ENCODE measurements at regions not wholly inside any gene's neighbourhood (a gene's known extent, or its start where the extent isn't known, plus 50 kb on each side); places are given as distances from the start of the nearest gene placed in this dataset.

- Mint-ChIP-seq H3K36me3 (peaks cover 3 to 5% of the 10 kb centered on the region in 2 donors), H3K27ac (peak overlapping the region; percentile 56), H3K4me3 (peak overlapping the region; percentile 6 to 50), H3K9me3 (peaks cover 0 to 1% of the 10 kb centered on the region in 2 donors), H3K4me1 (peaks cover 41 to 79% of the 10 kb centered on the region in 2 donors), H3K27me3 (no peaks in the 10 kb centered on the region)
- DNase-seq (no peak), ATAC-seq (replicated peaks) (no peak)
These were observed 176.9 kb downstream of the PALM2AKAP2 start for GRCh38 chr9:109956717-109957440.

GRCh38 chr9:109959679-109960078, 179.7 kb downstream of the PALM2AKAP2 start:
- no peak for ATAC-seq (replicated peaks)
- Mint-ChIP-seq H3K36me3 (peaks cover 0 to 2% of the 10 kb centered on the region in 2 donors), H3K9me3 (peaks cover 0 to 1% of the 10 kb centered on the region in 2 donors), H3K27ac (no peak overlapping the region), H3K4me3 (no peak overlapping the region), H3K27me3 (no peaks in the 10 kb centered on the region), H3K4me1 (peaks cover 46 to 81% of the 10 kb centered on the region in 2 donors)
- no peak for DNase-seq

DNA sequence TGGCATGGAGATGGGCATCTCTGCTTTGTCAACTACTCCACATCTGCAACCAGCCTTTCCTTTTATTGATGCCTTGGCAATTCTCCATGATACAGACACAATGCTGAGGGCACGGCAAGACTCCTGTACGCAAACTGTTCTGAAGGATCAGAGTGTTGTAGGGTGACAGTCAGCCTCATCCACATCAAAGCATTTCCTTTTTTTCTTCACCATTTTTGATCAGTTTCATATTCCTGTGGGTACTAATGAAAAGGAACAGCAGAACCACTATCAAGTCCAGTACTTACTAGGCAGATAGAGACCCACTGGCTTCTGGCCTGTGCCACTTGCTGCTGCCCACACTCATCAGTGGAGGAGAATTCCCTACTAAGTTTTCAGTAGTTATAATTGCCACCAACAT, 181.6 kb downstream of the PALM2AKAP2 start:
- no peak overlapping the region for H3K4me3 Mint-ChIP-seq
- ATAC-seq (replicated peaks) (no peak), DNase-seq (no peak)
- peaks cover 55 to 83% of the 10 kb centered on the region in 2 donors for H3K4me1 Mint-ChIP-seq
- H3K36me3 Mint-ChIP-seq = peaks cover 0 to 2% of the 10 kb centered on the region in 2 donors
- H3K27ac Mint-ChIP-seq = peak overlapping the region; percentile 16
- no peaks in the 10 kb centered on the region for H3K27me3 Mint-ChIP-seq
- peaks cover 0 to 1% of the 10 kb centered on the region in 2 donors for H3K9me3 Mint-ChIP-seq

DNA sequence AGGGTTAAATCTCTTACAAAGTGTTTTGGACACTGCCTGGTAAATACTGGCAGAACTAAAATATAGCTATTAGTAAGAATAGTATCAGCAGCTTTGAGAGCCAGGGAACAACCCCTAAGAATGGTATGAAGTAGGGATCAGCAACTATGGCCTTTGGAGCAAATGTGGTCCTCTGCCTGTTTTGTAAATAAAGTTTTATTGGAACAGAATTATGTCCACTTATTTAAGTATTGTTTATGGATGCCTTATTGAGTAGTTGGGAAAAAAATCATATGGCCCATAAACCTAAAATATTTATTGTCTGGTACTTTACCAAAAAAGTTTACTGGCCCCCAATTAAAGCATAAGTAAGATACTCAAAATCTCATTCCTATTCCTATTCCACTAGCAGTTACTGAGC, 182.2 kb downstream of the PALM2AKAP2 start:
- H3K36me3 Mint-ChIP-seq = peaks cover 0 to 2% of the 10 kb centered on the region in 2 donors
- peaks cover 0 to 1% of the 10 kb centered on the region in 2 donors for H3K9me3 Mint-ChIP-seq
- H3K27me3 Mint-ChIP-seq = no peaks in the 10 kb centered on the region
- H3K4me3 Mint-ChIP-seq = no peak overlapping the region
- DNase-seq (no peak), ATAC-seq (replicated peaks) (no peak)
- peaks cover 54 to 83% of the 10 kb centered on the region in 2 donors for H3K4me1 Mint-ChIP-seq
- H3K27ac Mint-ChIP-seq = no peak overlapping the region

GRCh38 chr9:109963079-109963478, 183.1 kb downstream of the PALM2AKAP2 start:
- DNase-seq (no peak), ATAC-seq (replicated peaks) (no peak)
- H3K27me3 Mint-ChIP-seq = no peaks in the 10 kb centered on the region
- H3K36me3 Mint-ChIP-seq = peaks cover 0 to 2% of the 10 kb centered on the region in 2 donors
- peak overlapping the region; percentile 78 for H3K27ac Mint-ChIP-seq
- H3K4me1 Mint-ChIP-seq = peaks cover 61 to 84% of the 10 kb centered on the region in 2 donors
- no peak overlapping the region for H3K4me3 Mint-ChIP-seq
- peaks cover 0 to 3% of the 10 kb centered on the region in 2 donors for H3K9me3 Mint-ChIP-seq

GRCh38 chr9:109966643-109967368, 186.8 kb downstream of the PALM2AKAP2 start:
- Mint-ChIP-seq H3K27ac (peak overlapping the region; percentile 93), H3K4me1 (peaks cover 66 to 87% of the 10 kb centered on the region in 2 donors), H3K9me3 (peaks cover 0 to 2% of the 10 kb centered on the region in 2 donors), H3K36me3 (peaks cover 0 to 2% of the 10 kb centered on the region in 2 donors), H3K4me3 (peak overlapping the region; percentile 53 to 79), H3K27me3 (no peaks in the 10 kb centered on the region)
- DNase-seq (peak; percentile 68), ATAC-seq (replicated peaks) (peak; percentile 60 to 69)

- DNase-seq (peak; percentile 73), ATAC-seq (replicated peaks) (peak; percentile 38 to 40)
- H3K36me3 Mint-ChIP-seq = peaks cover 0 to 2% of the 10 kb centered on the region in 2 donors
- H3K9me3 Mint-ChIP-seq = peaks cover 0 to 2% of the 10 kb centered on the region in 2 donors
- H3K27me3 Mint-ChIP-seq = no peaks in the 10 kb centered on the region
- peaks cover 73 to 94% of the 10 kb centered on the region in 2 donors for H3K4me1 Mint-ChIP-seq
- H3K4me3 Mint-ChIP-seq = peak overlapping the region; percentile 53 to 79
- peak overlapping the region; percentile 93 for H3K27ac Mint-ChIP-seq
These were observed 187.9 kb downstream of the PALM2AKAP2 start for GRCh38 chr9:109967651-109968642.

DNA sequence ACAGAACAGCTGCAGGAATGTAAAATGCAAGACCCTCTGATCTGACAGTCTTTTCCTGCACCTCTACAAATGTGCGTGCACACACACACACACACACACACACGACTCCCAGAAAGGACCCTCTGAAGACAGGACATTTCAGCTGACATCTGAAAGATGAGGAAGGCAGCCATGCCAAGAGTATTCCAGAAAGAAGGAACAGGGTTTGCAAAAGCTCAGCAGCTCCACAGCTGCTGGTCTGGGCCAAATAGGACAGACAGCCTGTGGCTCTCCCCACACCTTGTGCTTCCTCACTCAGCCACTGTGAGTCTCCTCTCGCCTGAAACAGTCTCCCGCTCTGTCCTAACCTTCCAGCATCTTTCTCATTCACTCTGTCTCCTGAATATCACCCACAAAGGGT, 189.0 kb downstream of the PALM2AKAP2 start:
- Mint-ChIP-seq H3K27ac (peak overlapping the region; percentile 93), H3K36me3 (no peaks in the 10 kb centered on the region), H3K4me3 (peak overlapping the region; percentile 17 to 79), H3K4me1 (peaks cover 73 to 94% of the 10 kb centered on the region in 2 donors), H3K9me3 (peaks cover 0 to 2% of the 10 kb centered on the region in 2 donors), H3K27me3 (no peaks in the 10 kb centered on the region)
- DNase-seq (peak; percentile 28), ATAC-seq (replicated peaks) (no peak)

DNA sequence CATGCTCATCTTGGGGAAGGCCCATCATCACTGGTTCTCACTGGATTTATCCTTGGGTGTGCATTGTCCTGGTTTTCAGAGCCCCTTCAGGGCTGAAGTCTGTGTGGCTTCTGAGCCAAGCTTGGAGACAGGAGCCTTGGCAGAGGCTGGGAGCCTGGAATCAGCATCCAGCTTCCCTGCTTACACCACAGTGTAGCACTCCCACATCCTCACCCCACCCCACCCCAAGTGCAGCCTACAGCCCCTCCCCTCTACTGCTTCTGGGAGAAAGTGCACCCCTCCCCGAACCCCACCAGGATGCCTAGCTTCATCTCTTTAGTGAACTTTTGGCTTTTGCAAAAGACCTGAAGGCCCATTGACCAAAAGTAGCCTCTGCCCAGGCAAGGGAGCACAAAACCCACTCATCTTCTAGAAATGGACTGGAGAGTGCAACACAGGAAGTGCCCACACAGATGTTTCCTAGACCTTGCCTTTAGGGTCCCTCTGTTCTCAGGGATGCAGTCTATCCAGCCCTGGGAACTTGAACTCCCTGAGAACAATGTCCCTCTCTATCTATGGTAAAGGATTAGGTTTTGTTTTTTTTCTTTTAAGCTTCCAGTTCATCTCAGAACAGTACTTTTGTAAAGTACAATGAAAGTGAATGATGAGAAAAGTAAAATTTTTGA, 189.7 kb downstream of the PALM2AKAP2 start:
- H3K4me3 Mint-ChIP-seq = peak overlapping the region in 1 of 2 donors; percentile 79

DNA sequence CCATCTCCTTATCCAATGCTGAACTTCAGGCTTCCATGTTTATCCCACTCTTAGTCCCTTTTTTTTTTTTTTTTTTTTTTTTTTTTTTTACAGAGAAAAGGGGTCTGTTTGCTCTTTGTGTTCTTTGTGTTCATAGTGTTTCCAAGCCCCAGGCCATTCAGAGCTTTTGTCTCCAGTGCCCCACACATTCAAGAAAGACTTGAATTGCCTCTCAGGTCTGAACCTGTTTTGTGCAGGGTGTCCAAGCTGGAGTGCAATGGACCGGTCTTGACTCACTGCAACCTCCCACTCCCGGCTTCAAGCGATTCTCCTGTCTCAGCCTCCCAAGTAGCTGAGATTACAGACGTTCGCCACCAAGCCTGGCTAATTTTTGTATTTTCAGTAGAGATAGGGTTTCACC, 191.2 kb downstream of the PALM2AKAP2 start:
- no peak for DNase-seq
- Mint-ChIP-seq H3K4me3 (peak overlapping the region in 1 of 2 donors; percentile 8), H3K27ac (peak overlapping the region; percentile 94), H3K36me3 (peaks cover 0 to 7% of the 10 kb centered on the region in 2 donors), H3K9me3 (peaks cover 3 to 8% of the 10 kb centered on the region in 2 donors), H3K27me3 (no peaks in the 10 kb centered on the region), H3K4me1 (peaks cover 79 to 97% of the 10 kb centered on the region in 2 donors)
- ATAC-seq (replicated peaks) = no peak

More for the DNA sequence above, 189.7 kb downstream of the PALM2AKAP2 start:
- no peak for DNase-seq
- H3K27ac Mint-ChIP-seq = peak overlapping the region; percentile 93
- H3K36me3 Mint-ChIP-seq = no peaks in the 10 kb centered on the region
- peaks cover 0 to 2% of the 10 kb centered on the region in 2 donors for H3K9me3 Mint-ChIP-seq
- H3K4me1 Mint-ChIP-seq = peaks cover 76 to 94% of the 10 kb centered on the region in 2 donors
- H3K27me3 Mint-ChIP-seq = no peaks in the 10 kb centered on the region
- no peak for ATAC-seq (replicated peaks)

DNA sequence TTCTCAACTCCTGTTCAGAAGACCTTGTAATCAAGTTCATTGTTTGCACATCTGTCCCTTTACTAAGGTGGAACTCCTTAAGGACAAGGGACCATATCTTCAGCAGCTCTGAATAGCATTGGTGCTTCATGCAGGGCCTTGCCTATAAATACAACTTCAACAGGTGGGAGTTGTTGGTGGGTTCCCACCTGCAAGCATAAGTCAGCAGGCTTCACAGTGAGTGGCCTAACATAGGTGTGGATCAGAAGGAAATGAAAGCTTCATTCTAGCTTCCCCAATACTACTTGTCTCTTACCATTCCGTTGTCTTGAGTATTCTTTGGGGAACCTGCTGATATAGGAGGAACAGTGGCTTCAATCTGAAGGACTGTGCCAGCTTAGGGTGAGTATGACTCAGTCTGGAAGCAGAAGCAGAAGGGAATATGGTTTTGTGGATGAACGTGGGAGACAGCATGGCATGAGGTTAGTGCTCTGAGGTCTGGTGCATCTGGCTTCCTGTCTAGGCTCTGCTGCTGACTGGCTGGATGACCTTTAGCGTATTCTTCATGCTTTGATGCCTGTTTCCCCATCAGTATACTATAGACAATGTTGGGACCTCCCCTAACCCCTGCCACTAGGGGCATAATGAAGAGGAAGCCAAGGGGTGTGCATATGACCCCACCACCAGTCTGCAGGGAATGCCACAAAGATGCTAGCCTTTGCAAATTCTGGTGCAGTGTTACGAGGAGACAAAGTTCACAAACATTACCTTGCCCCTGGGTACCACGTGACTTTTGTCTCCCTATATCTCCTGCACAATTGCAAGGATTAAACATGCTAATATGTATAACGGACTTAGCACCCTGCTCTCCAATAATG, 192.3 kb downstream of the PALM2AKAP2 start:
- H3K27ac Mint-ChIP-seq = peak overlapping the region; percentile 94
- peaks cover 0 to 7% of the 10 kb centered on the region in 2 donors for H3K36me3 Mint-ChIP-seq
- H3K9me3 Mint-ChIP-seq = peaks cover 3 to 8% of the 10 kb centered on the region in 2 donors
- peak overlapping the region; percentile 30 to 62 for H3K4me3 Mint-ChIP-seq
- peaks cover 76 to 97% of the 10 kb centered on the region in 2 donors for H3K4me1 Mint-ChIP-seq
- ATAC-seq (replicated peaks) (peak; percentile 70 to 72), DNase-seq (peak; percentile 85)
- H3K27me3 Mint-ChIP-seq = no peaks in the 10 kb centered on the region

DNA sequence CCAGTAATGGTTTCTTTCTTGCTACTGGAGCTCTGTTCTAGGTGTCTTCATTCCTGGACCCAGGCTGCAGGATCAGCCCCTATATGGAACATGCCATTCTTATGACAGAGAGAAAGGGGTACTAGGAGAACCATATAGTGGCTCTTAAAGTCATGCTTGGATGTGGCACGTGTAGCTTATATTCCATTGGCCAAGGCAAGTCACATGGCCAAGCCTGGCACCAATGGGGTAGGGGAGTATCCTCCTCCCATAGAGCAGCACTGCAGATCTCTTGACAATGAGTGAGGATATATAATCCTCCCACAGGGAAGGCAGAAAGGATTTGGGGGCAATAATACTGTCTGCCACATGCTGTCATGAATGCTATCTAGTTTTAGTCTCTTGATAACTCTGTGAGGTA, 193.3 kb downstream of the PALM2AKAP2 start:
- DNase-seq (no peak), ATAC-seq (replicated peaks) (no peak)
- Mint-ChIP-seq H3K4me1 (peaks cover 76 to 97% of the 10 kb centered on the region in 2 donors), H3K27ac (peak overlapping the region; percentile 94), H3K9me3 (peaks cover 3 to 6% of the 10 kb centered on the region in 2 donors), H3K27me3 (no peaks in the 10 kb centered on the region), H3K4me3 (peak overlapping the region; percentile 51 to 56), H3K36me3 (peaks cover 0 to 11% of the 10 kb centered on the region in 2 donors)
